GM12892 (cell line): ENCODE measurements at regions not wholly inside any gene's neighbourhood (a gene's known extent, or its start where the extent isn't known, plus 50 kb on each side); places are given as distances from the start of the nearest gene placed in this dataset.

Experiments
- POLR2A ChIP-seq: IDR thresholded peaks from 2 replicates; pipeline ENCODE4 v1.6.1; 2011; ENCODE audit warnings: low read depth, low read length, control low read depth
- POLR2AphosphoS5 ChIP-seq: IDR thresholded peaks from 2 replicates; pipeline ENCODE4 v1.6.1; 2011; ENCODE audit warnings: low read depth, low read length, control low read depth

GRCh38 chr14:94879537-94879936, 109.6 kb upstream of the GSC start:
- TF ChIP-seq POLR2A (no peak), POLR2AphosphoS5 (no peak)
